C4-2B (cell line): ENCODE measurements at regions not wholly inside any gene's neighbourhood (a gene's known extent, or its start where the extent isn't known, plus 50 kb on each side); places are given as distances from the start of the nearest gene placed in this dataset.

ENCODE experiments used
- ZFX ChIP-seq: fragments of 450-650 bp; IDR thresholded peaks from 2 replicates; pipeline ENCODE4 v1.6.1; 2017
- TF ChIP-seq, protein P1 (sequence below): fragments of 450-650 bp; conservative IDR thresholded peaks from 2 replicates; pipeline ENCODE4 v1.5.1; 2017; ENCODE audit warnings: mild to moderate bottlenecking

DNA sequence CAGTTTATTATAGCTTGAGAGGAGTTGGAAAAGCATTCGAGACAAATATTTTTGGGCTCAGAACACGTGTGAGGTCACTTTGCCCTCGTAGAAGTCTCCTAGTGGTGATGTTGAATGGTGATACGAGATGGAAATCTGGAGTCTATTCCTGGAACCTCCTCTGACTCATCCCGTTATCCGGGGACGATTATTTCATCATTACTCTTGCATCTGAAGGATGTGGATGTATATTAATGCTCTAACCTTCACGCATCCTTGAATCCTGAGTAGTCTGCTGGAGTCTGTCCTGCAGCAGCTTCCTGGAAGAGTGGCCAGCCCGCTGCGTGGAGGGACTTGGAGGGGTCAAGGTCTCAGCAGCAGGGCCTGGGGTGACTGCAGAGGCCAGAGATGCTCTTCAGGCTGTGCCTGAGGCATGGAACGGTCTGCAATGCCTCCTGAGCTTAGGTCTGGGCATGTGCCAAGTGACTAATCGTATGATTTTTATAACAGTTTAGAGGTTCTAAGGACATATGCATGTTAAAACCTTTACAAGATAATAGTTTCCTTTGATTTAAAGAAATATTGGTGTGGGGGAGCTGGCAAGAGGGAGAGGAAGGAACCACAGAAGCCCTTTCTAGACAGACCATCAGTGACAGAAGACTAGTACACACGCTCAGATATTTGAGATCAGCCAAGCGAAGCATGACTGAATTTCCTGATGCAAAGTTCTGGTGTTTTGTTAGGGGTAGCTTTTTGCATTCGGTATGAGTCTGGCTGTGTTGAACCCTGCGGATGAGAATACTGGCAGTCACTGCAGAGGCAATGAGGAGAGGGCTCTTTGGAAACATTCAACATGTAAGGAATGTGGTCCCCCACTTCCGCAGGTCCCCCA lies 400.2 kb downstream of the QKI start:
- TF ChIP-seq, protein P1, sequence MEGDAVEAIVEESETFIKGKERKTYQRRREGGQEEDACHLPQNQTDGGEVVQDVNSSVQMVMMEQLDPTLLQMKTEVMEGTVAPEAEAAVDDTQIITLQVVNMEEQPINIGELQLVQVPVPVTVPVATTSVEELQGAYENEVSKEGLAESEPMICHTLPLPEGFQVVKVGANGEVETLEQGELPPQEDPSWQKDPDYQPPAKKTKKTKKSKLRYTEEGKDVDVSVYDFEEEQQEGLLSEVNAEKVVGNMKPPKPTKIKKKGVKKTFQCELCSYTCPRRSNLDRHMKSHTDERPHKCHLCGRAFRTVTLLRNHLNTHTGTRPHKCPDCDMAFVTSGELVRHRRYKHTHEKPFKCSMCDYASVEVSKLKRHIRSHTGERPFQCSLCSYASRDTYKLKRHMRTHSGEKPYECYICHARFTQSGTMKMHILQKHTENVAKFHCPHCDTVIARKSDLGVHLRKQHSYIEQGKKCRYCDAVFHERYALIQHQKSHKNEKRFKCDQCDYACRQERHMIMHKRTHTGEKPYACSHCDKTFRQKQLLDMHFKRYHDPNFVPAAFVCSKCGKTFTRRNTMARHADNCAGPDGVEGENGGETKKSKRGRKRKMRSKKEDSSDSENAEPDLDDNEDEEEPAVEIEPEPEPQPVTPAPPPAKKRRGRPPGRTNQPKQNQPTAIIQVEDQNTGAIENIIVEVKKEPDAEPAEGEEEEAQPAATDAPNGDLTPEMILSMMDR, result no peak
- TF ChIP-seq ZFX, result no peak
